HG03354 (cell line): ENCODE measurements at regions not wholly inside any gene's neighbourhood (a gene's known extent, or its start where the extent isn't known, plus 50 kb on each side); places are given as distances from the start of the nearest gene placed in this dataset.
"Not testable (repeated sequence)": the region's sequence is repeated elsewhere in the genome, so short reads cannot be mapped to it uniquely, and the experiment has no call there.

Experiments used
- ATAC-seq: cut with Tn5 transposase; IDR thresholded peaks from one replicate; pipeline ENCODE4 v1.9.1; 2021; ENCODE audit warnings: mild to moderate bottlenecking; ENCODE audit not compliant: unreplicated experiment, poor library complexity, severe bottlenecking

GRCh38 chr12:46480316-46480715 lies 107.7 kb upstream of the SLC38A2 start:
- ATAC-seq, result no peak

GRCh38 chr12:46478123-46478522 lies 105.5 kb upstream of the SLC38A2 start:
- no peak for ATAC-seq

DNA sequence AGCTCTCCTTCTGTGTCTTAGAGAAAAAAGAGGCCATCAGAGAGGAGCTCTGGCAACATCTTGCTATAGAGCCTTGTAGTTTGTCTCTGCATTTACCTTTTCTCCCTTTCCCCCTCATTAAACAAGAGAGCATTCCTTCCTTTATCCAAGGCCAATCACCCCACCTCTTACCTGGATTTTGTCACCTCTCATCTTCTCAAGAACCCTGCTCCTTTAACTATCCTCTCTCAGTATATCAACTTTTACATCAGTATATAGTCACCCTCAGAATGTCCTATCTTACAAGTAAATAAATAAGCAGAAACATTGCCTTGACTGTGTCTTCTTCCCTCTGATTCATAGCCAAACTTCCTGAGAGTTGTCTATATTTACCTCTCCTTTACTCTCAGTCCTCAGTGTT lies 105.0 kb upstream of the SLC38A2 start:
- no peak for ATAC-seq

- no peak for ATAC-seq
Measured at GRCh38 chr12:46475972-46476645, 103.5 kb upstream of the SLC38A2 start.

DNA sequence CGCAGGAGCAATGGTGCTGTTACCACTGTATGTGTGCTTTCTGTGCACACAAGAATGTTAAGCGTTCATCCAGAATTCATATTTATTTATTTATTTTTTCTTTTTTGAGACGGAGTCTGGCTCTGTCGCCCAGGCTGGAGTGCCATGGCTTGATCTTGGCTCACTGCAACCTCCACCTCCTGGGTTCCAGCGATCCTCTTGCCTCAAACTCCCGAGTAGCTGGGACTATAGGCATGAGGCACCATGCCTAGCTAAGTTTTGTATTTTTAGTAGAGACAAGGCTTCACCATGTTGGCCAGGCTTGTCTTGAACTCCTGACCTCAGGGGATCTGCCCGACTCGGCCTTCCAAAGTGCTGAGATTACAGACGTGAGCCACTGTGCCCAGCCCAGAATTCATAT lies 101.8 kb upstream of the SLC38A2 start:
- not testable (repeated sequence) for ATAC-seq

GRCh38 chr12:46473634-46474329 lies 101.2 kb upstream of the SLC38A2 start:
- peak; percentile 80 for ATAC-seq

GRCh38 chr12:46472893-46473633 lies 100.5 kb upstream of the SLC38A2 start:
- no peak for ATAC-seq

DNA sequence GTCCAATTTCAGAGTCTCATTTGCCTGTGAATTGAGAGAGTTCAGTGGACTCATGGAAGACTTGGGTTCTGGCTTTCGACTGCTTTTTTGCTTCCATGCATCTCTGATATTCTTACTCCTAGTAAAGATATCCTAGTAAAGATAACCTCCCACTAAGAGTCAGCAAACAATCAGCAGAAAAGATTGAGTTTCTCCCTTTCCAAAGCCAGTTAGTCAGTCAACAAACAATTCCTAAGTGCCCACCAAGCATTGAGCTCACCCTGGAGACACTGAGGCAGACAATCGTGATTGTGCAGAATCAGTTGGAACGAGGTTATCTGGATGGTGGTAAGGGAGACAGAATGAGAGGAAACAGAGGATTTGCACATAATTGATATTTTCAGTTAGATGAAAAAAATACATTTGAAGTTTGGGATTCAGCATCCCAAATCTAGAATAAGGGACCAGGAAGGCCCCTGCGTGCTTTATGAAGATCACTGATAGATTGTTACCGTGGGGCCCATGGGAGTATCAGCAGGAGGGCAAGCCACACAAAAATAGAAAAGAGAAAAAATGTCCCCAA lies 99.7 kb upstream of the SLC38A2 start:
- no peak for ATAC-seq

- no peak for ATAC-seq
Measured at GRCh38 chr12:46471404-46471803, 98.8 kb upstream of the SLC38A2 start.

- ATAC-seq, result no peak
Measured at GRCh38 chr12:46470975-46471374, 98.4 kb upstream of the SLC38A2 start.

DNA sequence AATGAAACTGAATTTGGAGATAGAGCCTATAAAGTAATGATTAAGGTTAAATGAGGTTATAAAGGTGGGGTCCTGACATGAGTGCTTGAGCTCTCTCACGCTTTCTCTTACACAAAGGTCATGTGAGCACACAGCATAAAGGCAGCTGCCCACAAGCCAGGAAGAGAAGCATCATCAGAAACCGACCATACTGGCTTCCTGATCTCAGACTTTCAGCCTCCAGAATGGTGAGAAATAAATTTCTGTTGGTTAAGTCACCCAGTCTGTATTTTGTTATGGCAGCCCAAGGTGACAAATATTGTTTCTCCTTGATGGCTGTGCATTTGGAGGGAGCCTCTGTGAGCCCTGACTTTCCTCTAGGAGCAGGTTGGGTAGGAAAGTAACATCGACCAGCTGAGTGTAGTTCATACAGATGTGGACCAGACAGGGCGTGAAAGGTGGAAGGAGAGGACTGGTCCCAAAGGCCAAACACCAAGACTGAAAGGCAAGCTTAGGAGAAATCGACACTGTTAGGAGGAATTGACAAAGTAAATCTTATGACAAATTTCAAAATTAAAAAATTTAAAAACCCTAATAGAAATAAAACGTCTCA lies 97.6 kb upstream of the SLC38A2 start:
- peak; percentile 60 for ATAC-seq

DNA sequence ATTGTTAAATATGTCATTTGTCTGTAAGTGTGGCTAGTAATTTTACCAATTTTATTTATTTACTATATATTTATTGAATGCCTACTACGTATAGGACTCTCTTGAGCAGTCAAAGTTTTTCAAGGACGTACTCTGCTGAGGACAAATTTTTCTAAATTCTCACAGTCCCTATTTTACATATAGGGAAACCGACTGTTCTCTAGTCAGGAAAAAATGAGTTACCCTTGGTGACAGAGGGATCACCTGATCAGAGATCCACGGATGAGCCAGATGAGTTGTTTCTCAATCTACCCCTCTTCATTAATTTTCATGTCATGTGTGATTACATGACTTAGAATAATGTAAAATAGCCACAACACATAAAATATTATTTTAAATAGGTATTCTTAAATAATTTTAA lies 96.2 kb upstream of the SLC38A2 start:
- ATAC-seq, result no peak

- no peak for ATAC-seq
Measured at GRCh38 chr12:46468160-46468559, 95.6 kb upstream of the SLC38A2 start.

GRCh38 chr12:46465307-46465706 lies 92.7 kb upstream of the SLC38A2 start:
- ATAC-seq, result no peak

- no peak for ATAC-seq
Measured at GRCh38 chr12:46464863-46465262, 92.3 kb upstream of the SLC38A2 start.

DNA sequence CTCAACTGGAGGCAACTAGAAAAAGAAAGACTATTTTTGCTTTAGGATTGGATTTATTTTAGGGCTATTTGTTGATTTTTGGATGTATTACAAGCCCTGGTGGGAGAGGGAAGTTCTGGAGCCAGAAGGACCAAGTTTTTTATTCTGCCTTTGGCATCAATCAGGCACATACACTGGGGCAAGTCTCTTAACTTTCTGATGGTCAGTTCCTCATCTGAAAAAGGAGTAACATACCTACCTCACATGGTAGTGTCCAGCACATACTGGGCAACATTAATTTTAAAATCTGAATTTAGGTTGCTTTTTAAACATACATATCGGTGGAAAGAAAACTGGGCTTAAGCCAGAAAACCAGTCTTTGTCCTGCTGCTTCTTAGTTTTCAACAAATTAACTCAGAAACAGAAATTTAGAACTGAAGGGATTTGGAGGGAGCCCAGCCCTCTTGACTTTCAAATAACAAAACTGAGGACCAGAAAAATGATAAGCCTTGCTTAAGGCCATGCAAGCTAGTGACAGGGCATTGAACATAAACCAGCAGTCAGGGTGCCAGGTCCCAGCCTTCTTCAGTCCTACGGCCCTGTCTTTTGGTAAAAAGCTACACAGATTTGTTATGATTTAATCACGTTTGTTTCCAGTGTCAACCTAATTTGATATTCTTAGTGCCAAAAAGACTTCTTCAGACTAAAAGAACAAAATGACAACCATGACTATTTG lies 90.2 kb upstream of the SLC38A2 start:
- ATAC-seq, result no peak

DNA sequence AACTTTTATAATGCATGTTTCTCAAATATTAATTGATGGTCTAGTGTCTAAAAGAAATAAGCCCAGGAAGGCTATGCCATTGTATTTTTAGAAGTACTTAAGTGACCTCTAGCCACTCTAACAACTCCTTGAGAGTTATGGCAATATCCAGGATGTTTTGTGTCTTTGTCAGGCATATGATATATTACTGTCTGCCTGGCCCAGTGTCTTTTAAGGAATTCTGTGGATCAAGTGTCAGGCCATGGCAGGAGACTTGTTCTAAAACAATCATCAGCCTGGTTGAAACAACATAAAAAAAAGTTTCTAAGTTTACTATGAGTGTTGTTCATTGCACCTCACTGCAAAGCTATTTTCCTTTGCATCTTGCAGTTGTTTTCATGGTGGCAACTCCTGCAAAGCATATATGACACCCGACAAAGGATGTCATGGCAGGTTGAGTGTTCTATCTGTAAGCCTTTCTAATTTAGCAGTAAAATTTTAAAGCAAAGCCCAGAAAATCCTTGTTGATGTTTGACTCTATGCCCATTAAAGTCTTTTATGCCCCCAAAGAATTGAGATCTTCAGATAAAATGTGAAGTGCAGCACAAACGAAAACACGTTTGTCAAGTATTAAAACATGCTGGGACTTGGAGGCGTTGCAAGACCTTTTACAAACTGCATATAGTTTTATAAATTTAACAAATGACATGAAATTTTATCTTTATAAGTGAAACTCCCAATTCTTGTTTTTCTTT lies 89.5 kb upstream of the SLC38A2 start:
- ATAC-seq, result no peak

DNA sequence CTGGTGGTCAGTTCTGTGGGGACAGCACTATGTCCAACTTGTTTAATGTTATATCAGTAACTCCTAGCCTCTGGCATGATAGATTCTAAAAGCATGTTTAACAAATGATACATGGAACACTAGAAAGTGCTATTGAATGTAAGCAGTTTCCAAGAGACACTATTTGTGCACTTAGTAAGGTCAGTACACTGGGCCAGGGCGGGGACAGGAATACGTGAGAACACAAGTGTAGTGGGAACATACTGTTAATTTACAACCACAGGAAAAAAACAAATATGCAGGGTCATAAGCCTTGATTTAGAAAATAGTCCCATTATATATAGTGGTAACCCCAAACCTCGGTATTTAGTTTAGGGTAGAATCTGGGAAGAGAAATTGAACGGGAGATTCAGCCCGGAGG lies 88.9 kb upstream of the SLC38A2 start:
- ATAC-seq, result no peak

GRCh38 chr12:46460682-46461210 lies 88.2 kb upstream of the SLC38A2 start:
- no peak for ATAC-seq
